ENCODE measurements at regions not wholly inside any gene's neighbourhood (a gene's known extent, or its start where the extent isn't known, plus 50 kb on each side); places are given as distances from the start of the nearest gene placed in this dataset.

- Histone ChIP-seq H3K9me1 (ENCODE audit: insufficient read depth, low read length) (peaks cover 5% of the 10 kb centered on the region; the same call in 1 of the 2 replicates), H2BK120ac (ENCODE audit: low read depth, low read length) (no peak overlapping the region), H3K56ac (ENCODE audit: extremely low read depth, insufficient read depth, low read length) (no peak overlapping the region), H4K5ac (ENCODE audit: low read depth, low read length) (no peak overlapping the region), H3K4ac (ENCODE audit: low read depth, low read length) (no peak overlapping the region), H2AK5ac (ENCODE audit: low read depth, low read length) (no peak overlapping the region), H4K8ac (ENCODE audit: low read depth in 2 of 2, low read length in 2 of 2) (no peak overlapping the region), H2BK20ac (ENCODE audit: low read depth, low read length) (no peak overlapping the region), H4K20me1 (ENCODE audit: insufficient read depth, low read length) (no peaks in the 10 kb centered on the region), H3K36me3 (ENCODE audit: control insufficient read depth, insufficient read depth, low read length) (no peaks in the 10 kb centered on the region), H4K91ac (ENCODE audit: insufficient read depth, low read depth, low read length) (no peak overlapping the region), H3K4me1 (ENCODE audit: control insufficient read depth, insufficient read depth, low read length) (peaks cover 5% of the 10 kb centered on the region), H3K4me3 (ENCODE audit: insufficient read depth, low read depth, low read length) (no peak overlapping the region), H3K27ac (ENCODE audit: insufficient read depth, low read length) (no peak overlapping the region), H3K4me2 (ENCODE audit: low read depth, low read length) (no peak overlapping the region), H2BK15ac (ENCODE audit: low read depth, low read length) (no peak overlapping the region), H3K79me1 (ENCODE audit: low read depth in 1 of 2, low read length in 2 of 2) (no peaks in the 10 kb centered on the region), H2BK5ac (ENCODE audit: low read depth, low read length, poor library complexity, severe bottlenecking) (no peak overlapping the region), H2AFZ (replicated peaks; ENCODE audit: low read length, poor library complexity) (no peak overlapping the region), H3K9ac (ENCODE audit: low read depth, low read length) (no peak overlapping the region), H3K23ac (ENCODE audit: low read depth, low read length) (no peak overlapping the region), H3K27me3 (ENCODE audit: control insufficient read depth, insufficient read depth, low read length) (no peaks in the 10 kb centered on the region), H3K14ac (replicated peaks; ENCODE audit: low read depth, low read length) (no peak overlapping the region), H3K9me3 (ENCODE audit: control insufficient read depth, insufficient read depth, low read length) (peaks cover 6% of the 10 kb centered on the region; the same call in 1 of the 2 replicates), H2AK9ac (replicated peaks; ENCODE audit: low read depth, low read length, poor library complexity) (no peak overlapping the region), H3K18ac (ENCODE audit: low read depth, low read length) (no peak overlapping the region)
- ChIA-PET POLR2A (ENCODE audit: unreplicated experiment) (no interaction called here), CTCF (no interaction called here)
- dilution Hi-C loops (cut with HindIII; ENCODE audit: low sequenced_read_pairs, unreplicated experiment) (no loop called here), in situ Hi-C loops (cut with MboI; ENCODE audit: low sequenced_read_pairs) (no loop called here), intact Hi-C loops (cut with micrococcal nuclease) (no loop called here)
- TF ChIP-seq, protein P1, sequence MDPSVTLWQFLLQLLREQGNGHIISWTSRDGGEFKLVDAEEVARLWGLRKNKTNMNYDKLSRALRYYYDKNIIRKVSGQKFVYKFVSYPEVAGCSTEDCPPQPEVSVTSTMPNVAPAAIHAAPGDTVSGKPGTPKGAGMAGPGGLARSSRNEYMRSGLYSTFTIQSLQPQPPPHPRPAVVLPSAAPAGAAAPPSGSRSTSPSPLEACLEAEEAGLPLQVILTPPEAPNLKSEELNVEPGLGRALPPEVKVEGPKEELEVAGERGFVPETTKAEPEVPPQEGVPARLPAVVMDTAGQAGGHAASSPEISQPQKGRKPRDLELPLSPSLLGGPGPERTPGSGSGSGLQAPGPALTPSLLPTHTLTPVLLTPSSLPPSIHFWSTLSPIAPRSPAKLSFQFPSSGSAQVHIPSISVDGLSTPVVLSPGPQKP (IDR thresholded peaks at IDR 0.05; ENCODE audit: borderline replicate concordance, low read depth, low read length): no peak
- TF ChIP-seq BHLHE40 (IDR thresholded peaks at IDR 0.05; ENCODE audit: low read depth, low read length): no peak
- TF ChIP-seq MAZ (IDR thresholded peaks at IDR 0.05; ENCODE audit: borderline replicate concordance, low read depth, low read length): no peak
- TF ChIP-seq MAFK (IDR thresholded peaks at IDR 0.05; ENCODE audit: low read depth, low read length): no peak
- TF ChIP-seq FOS (IDR thresholded peaks at IDR 0.05; ENCODE audit: low read depth, low read length): no peak
- TF ChIP-seq POLR2A (IDR thresholded peaks at IDR 0.05; ENCODE audit: low read depth, low read length): no peak
- no peak for TF ChIP-seq NFE2L2 (IDR thresholded peaks at IDR 0.05; ENCODE audit: low read depth, low read length)
- TF ChIP-seq CTCF (conservative IDR thresholded peaks at IDR 0.05; ENCODE audit: low read depth, low read length): no peak
- no peak for TF ChIP-seq RCOR1 (IDR thresholded peaks at IDR 0.05; ENCODE audit: insufficient replicate concordance, low read length)
- 100% methylated on average over 1 of the region's 16 CpGs; no CpG with 5 or more reads in 1 of the 2 experiments for WGBS, 2 experiments (ENCODE audit: extremely low coverage in 2 of 2, insufficient read length in 1 of 2)
- DNase-seq (no peak), ATAC-seq (ENCODE audit: low read depth) (no peak)
- no TSS peak for BruUV-seq (replicated peaks)
These were observed 238.2 kb upstream of the NLRP1 start for GRCh38 chr17:5822281-5823060.
